ENCODE measurements at regions not wholly inside any gene's neighbourhood (a gene's known extent, or its start where the extent isn't known, plus 50 kb on each side); places are given as distances from the start of the nearest gene placed in this dataset.

- no peak for TF ChIP-seq USF2 (IDR thresholded peaks at IDR 0.05; ENCODE audit: low read depth, low read length)
- no peak for TF ChIP-seq CTCF (conservative IDR thresholded peaks at IDR 0.05; ENCODE audit: low read depth, low read length)
Measured at GRCh38 chr6:45718131-45718530, 297.5 kb downstream of the CLIC5 start.
